GM19193 (cell line): ENCODE measurements at regions not wholly inside any gene's neighbourhood (a gene's known extent, or its start where the extent isn't known, plus 50 kb on each side); places are given as distances from the start of the nearest gene placed in this dataset.

Source experiments
- POLR2A ChIP-seq: IDR thresholded peaks from 4 replicates; pipeline ENCODE4 v1.6.1; 2011; ENCODE audit not compliant: insufficient read depth, insufficient read length; ENCODE audit errors: extremely low read depth

DNA sequence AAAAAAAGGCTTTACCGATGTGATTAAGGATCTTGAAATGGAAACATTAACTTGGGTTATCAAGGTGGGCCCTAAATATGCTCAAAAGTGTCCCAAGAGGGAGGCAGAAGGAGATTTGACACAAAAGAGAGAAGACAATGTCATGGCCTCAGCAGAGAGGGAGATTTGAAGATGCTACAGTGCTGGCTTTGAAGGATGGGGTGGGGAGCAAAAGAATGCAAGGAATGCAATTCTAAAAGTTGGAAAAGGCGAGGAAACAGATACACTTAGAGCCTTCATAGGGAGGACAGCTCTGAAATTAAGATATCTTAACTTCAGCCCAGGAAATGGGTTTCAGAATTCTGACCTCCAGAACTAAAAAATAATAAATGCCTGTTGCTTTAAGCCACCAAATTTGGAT is 314.5 kb upstream of the CCDC54 start:
- TF ChIP-seq POLR2A, result no peak

DNA sequence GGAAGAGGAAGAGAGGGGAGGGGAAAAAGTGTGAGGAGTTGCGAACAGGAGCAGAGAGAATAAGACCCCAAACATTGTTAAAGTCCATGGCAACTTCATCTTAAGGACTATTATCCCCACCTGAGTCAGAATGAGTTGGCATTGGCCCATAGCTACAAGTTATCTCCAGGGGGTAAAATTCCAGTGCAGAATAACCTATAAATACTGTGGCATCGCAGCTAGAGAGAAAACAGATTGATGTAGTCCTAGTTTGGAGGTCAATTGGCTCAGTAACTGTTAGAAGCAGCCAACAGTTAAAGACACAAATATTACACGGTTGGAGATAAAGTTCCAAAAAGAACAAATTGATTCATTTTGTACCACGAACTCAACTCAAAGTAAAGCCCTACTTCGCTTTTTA is 313.9 kb upstream of the CCDC54 start:
- TF ChIP-seq POLR2A, result no peak

DNA sequence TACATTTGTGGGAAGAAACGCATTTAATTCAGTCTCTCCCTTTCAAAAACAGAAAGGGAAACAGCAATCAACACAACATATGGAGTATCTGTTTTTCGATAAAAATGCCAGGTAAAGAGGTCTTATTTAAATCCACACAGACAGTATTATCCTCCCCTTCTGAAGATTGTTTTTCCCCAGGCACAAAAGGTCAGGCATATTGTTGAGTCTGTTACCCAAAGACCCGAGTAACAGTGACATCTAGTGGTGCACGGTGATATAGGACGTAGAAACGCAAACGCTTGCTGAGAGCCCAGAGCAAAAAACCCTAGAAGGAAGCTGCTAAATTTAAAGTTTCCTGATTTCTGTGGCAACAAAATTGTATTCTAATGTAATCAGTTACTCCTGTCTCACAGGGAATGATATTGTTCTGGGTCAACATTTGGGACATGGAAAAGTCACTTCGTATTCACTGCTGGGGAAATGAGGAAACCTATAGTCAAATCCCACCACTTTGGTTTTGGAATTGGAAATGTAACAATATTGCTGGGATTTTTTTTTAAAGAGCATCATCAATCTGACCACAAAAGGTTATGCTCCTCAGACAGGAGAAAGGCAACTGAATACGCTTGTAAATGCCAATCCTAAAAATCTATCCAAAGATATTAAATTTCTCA is 312.7 kb upstream of the CCDC54 start:
- TF ChIP-seq POLR2A, result no peak

DNA sequence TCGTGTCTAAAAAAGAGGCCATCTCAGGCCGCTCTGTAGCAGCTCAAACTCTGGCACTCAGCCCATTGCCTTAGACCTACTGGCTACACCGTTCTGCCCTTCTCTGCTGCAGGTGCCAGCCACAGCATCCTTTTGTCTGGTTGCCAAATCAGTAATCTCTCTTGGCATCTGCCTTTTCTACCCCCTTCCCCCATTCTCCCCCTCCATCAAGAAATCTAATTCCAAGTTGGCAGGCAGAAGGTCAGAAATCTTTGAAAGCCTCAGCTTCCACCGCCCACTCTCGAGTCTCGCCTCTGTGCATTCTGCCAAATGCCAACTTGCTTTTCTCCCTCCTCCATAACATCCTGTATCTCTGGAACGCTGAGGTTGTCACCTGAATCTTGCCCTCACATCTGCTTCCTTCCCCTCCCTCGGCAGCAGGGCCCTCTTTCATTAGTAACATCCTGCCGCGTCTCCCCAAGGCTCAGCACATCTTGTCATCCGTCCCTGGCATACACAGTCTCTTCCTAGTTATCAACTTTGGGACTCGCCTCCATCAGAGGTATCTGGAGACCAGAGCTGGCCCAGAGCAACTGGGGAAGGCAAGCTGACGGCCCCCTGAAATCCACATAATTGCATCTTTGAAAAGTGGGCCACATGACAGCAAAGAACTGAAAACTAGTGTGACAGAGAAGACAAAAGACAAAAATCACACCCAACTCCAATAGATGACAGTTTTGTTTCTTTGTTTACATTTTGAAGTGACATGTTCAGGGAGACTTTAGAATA is 312.0 kb upstream of the CCDC54 start:
- TF ChIP-seq POLR2A, result no peak

DNA sequence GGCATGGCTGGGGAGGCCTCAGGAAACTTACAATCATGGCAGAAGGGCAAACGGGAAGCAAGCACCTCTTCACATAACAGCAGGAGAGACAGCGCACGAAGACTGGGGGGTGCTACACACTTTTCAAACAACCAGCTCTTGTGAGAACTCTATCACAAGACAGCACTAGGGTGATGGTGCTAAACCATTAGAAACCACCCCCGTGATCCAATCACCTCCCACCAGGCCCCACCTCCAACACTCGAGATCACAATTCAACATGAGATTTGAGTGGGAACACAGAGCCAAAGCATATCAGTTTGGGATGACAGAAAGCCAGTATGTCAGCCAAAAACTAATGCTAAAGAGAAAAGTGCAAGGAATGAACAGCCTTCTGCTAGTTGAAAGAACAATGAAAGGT is 309.8 kb upstream of the CCDC54 start:
- no peak for TF ChIP-seq POLR2A

DNA sequence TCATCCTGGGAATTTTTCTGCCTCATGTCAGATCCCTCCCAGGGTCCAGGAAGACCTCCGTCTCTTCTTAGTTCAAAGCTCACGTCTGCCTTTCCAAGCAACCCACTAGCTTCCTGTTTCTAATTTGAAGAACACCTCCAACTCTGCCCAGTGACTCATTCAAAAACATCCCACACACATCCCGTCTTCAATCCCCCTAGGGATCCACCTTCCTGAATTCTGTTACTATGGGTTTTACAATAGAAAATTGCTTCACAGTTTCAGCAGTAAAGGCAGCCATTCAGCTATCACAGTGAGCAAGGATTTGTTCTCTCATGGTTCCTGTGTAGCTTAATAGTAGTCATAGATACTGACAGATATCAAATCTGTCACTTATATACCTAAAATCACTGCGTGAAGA is 308.3 kb upstream of the CCDC54 start:
- no peak for TF ChIP-seq POLR2A

DNA sequence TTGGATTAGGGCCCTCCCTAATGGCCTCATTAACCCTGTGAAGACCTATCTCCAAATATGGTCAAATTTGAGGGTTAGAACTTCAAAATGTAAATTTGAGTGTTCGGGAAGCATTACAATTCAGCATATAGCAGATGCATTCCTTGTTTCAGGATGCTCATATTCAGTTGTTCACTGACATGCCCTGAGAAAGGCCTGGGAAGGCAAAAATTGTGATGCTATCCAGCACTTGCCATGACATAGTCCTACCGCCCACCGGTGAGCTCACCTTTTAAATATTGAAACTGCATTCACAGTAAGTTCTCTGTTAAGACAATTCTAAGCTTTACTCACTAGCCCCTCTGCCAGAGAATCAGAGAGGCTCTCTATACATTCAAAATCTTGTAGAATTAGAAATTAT is 300.3 kb upstream of the CCDC54 start:
- no peak for TF ChIP-seq POLR2A

DNA sequence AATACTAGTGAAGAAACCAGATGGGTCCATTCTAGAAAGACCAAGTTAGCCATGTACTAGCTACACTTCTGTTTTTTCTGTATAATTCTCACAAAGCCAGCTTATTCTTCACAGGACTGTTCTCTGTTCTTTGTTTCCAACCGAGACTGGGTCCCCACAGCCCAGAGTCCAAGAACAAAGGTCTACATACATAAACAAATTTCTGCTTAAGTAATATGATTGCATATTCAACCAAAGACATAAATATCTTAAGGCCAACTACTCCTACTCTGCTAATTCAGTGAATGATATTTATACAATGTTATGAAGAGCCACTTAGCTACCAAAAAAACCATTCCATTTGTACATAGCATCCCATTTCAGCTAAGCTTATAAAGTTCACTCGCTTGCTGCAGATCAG is 299.8 kb upstream of the CCDC54 start:
- no peak for TF ChIP-seq POLR2A

DNA sequence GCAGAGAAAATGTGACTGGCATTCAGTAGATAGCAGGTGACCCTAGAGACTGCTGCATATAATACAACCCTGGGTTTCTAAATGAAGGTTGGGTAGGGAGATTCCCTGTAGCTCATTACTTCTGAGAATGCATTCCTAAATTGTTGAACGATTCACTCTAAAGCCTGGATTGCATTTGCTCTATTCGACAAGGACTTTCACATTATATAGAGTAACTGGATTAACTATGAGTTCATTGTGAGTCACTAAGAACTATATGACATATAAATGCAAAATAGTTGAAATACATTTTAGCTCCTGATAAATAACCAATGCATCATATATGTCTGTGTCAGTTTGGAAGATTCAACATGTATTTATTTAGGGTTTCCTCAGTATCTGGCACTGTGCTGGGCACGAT is 294.7 kb upstream of the CCDC54 start:
- no peak for TF ChIP-seq POLR2A

DNA sequence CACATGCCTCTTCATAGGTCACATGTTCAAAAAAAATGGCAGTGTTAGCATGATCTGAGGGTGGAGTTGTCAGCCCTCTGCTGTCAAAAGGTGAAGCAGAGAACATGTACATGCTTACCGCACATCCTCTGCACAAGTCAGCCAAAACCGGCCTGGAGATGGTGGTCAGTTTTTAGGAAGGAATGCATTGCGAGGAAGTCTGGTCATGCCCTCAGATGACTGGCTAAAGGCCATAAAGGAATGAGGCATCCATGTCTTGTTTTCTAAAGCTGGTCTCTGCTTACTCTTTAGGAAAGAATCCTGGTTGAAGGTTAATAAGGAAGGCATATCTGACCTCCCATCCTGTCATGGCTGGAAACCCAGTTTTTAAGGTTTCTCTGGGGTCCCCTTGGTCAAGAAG is 292.0 kb upstream of the CCDC54 start:
- no peak for TF ChIP-seq POLR2A

DNA sequence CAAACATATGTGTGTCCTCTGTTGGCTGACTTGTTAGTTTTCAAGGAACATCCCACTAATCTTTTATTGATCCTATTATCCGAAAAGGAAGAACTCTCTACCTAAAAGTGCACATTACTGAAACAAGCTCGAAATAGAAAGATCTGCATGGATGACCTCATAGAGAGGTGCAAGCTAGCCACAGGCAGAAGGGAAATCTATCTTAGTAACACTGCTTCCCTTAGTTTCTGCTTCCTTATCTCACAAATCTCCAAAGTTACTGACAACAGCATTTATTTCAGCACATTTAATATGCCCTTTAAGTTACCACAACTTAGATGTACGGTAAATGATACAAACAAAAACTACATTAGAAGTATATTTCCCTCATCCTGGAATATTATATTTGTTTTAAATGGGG is 285.1 kb upstream of the CCDC54 start:
- no peak for TF ChIP-seq POLR2A

DNA sequence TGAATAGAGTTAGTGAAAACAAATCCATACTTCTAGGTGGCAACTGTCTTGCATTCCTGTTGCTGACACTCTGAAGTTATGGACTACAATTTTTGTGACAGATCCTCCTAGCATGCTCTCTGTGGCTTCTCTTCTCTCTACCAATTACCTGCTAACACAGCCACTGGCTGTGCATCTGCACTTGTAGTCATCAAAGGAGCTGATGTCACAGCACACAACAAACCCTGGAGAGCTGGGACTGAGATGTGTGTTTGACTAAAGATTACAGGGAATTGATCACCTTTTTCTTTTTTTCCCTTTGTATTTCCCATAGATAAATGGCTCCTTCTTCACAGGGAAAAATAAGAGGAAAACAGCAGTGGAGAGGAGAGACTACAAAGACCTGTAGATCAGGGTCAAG is 278.4 kb upstream of the CCDC54 start:
- TF ChIP-seq POLR2A, result no peak

DNA sequence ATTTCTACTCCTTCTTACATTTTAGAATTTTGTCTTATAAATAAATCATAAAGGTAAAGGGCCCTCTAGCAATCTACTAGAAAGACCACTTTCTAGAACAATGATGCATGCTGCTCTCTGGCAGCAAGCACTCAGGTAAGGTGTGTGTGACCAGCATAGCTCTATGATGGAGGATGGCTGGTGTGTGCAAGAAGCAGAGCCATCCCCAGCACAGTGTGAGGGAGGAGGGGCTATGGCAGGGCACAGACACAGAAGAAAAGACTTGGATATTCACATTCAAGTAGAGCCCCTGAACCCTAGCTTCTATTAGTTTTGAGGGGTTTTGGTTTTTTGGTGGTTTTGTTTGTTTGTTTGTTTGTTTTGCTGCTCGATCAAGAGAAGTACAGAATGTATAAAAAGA is 277.1 kb upstream of the CCDC54 start:
- no peak for TF ChIP-seq POLR2A

DNA sequence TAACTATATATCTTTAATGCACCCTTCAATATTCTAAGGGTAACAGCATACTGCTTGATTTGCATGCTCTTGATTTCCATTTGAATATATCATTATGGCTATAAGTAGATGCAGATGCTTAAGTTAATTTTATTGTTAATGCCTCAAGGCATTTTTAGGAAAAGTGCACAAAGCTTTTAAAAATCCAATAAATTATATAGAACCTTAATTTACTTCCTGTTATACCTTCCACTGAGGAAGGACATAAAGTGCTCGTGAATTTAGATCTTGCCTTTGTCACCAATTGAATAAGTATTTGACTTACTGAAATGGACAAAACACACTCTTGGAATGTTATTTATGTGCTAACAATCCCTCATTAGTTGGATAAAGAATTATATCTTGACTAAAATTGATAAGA is 276.7 kb upstream of the CCDC54 start:
- no peak for TF ChIP-seq POLR2A

DNA sequence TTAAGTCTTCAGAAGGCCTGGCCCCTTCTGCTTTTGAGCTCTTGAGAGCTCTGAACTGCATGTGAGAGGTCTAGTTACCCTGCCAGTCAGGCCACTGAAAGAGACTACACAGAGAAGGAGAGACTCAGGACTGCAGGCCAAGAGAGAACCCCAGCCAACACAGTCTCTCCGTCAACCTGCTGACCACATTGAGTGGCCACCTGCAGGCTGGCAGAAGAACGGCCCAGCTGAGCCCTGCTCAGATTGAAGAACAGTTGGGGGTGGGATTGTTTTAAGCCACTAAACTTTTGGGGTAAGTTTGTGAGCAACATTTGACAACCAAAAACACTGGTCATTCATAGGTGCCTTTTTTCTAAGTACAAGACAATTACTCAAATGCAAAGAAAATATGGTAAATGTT is 273.5 kb upstream of the CCDC54 start:
- TF ChIP-seq POLR2A, result no peak

DNA sequence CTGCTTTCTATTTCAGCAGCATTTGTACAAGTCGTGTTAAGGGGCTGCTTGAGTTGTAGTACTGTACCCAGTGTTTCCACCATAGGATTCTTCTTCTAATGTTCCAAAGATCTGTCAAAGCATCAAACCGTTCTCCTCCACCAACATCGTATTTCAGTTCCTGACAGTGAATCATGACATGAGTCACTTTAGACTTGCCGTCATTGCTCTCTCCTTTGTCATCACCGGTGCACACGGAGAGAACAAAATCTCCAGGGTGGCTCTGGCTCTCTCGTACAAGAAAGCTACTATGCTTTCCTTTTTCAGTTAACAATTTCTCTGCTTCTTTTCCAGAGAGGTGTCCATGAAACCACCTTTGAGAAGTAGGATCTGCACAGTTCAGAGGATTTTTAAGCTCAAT is 270.9 kb upstream of the CCDC54 start:
- no peak for TF ChIP-seq POLR2A
